ENCODE measurements at regions not wholly inside any gene's neighbourhood (a gene's known extent, or its start where the extent isn't known, plus 50 kb on each side); places are given as distances from the start of the nearest gene placed in this dataset.

DNA sequence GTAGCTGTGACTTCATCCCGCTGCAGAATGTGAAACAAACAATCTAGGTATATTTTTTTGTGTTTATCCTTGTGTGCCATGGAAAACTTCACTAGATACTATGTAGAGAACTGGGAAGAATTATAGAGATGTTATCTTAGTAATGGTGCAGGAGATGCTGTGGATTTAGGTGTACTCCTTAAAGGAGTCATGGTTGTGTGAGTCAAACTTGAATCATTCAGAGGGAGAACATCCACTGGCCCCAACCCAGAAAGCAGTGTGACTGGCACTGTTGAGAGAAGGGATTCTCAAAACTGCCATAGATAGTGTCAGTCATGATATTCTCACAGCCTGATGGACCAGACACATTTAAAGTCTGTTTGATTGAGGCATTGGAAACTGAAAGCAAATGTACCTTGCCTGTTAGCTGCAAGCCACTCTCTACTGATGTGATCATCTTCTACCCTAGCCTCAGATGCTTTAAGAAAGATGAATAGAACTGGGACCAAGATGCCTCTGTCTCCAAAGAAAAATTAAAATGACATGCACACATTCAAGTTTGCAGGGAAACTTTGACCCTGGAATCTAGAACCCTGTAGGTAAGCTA is 754.6 kb downstream of the MRPL39 start:
- intact Hi-C loops (cut with DNase I), result no loop called here

DNA sequence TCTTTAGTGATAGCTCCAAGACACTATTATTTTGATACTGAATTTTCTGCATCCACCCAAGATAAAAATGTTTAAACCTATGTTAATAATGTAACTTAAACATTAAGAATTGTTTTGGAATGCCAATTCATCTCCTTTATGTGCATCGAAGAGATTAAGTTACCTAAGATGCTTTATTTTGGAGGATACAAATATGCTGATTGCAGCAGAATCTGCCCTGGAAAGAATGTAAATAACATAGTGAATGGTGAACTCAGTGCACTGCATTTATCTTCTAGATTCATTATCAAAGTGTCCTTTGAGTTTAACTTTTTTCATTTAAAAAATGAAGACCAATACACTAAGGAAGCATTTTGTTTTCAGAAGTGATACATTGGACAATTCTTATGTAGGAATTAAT is 757.2 kb downstream of the MRPL39 start:
- WGBS (ENCODE audit: insufficient coverage, low coverage, low lambda C conversion rate, missing lambda C conversion rate), result 56% methylated on average over 1 of the region's 1 CpG
- no peak for TF ChIP-seq POLR2A (IDR thresholded peaks at IDR 0.05)
- TF ChIP-seq, protein P1, sequence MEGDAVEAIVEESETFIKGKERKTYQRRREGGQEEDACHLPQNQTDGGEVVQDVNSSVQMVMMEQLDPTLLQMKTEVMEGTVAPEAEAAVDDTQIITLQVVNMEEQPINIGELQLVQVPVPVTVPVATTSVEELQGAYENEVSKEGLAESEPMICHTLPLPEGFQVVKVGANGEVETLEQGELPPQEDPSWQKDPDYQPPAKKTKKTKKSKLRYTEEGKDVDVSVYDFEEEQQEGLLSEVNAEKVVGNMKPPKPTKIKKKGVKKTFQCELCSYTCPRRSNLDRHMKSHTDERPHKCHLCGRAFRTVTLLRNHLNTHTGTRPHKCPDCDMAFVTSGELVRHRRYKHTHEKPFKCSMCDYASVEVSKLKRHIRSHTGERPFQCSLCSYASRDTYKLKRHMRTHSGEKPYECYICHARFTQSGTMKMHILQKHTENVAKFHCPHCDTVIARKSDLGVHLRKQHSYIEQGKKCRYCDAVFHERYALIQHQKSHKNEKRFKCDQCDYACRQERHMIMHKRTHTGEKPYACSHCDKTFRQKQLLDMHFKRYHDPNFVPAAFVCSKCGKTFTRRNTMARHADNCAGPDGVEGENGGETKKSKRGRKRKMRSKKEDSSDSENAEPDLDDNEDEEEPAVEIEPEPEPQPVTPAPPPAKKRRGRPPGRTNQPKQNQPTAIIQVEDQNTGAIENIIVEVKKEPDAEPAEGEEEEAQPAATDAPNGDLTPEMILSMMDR (IDR thresholded peaks at IDR 0.05), result no peak
- intact Hi-C loops (cut with DNase I), result no loop called here

More for the DNA sequence above, 754.6 kb downstream of the MRPL39 start:
- no peak for DNase-seq
- TF ChIP-seq POLR2A (IDR thresholded peaks at IDR 0.05), result no peak
- TF ChIP-seq, protein P1 (IDR thresholded peaks at IDR 0.05), result no peak
- ATAC-seq, result no peak
- no peak overlapping the region for H3K27ac ChIP-seq
- H3K36me3 ChIP-seq, result no peaks in the 10 kb centered on the region
- no peaks in the 10 kb centered on the region for H3K9me3 ChIP-seq
- no peaks in the 10 kb centered on the region for H3K4me1 ChIP-seq
- H3K27me3 ChIP-seq, result no peaks in the 10 kb centered on the region
- 35% methylated on average over 1 of the region's 1 CpG for WGBS (ENCODE audit: insufficient coverage, low coverage, low lambda C conversion rate, missing lambda C conversion rate)
- H3K4me3 ChIP-seq, result no peak overlapping the region

DNA sequence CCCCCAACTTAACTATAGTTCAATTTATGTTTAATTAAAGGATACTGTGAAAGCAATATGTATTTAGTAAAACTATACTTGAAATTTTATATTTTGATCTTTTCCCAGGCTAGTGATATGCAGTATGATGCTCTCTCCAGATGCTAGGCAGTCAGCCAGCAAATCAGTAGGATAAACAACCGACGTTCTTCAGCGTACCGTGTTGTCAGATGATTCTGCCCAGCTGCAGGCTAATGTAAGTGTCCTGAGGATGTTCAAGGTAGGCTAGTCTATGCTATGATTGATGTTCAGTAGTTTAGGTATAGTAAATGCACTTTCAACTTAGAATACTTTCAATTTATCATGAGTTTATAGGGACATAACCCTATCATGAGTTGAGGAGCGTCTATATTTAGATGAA is 762.6 kb downstream of the MRPL39 start:
- no peak overlapping the region for H3K27ac ChIP-seq
- H3K27me3 ChIP-seq, result no peaks in the 10 kb centered on the region
- no peak overlapping the region for H3K4me3 ChIP-seq
- ATAC-seq (no peak), DNase-seq (no peak)
- intact Hi-C loops (cut with DNase I), result no loop called here
- H3K4me1 ChIP-seq, result no peaks in the 10 kb centered on the region
- WGBS (ENCODE audit: insufficient coverage, low coverage, low lambda C conversion rate, missing lambda C conversion rate), result 60% methylated on average over 5 of the region's 5 CpGs
- no peaks in the 10 kb centered on the region for H3K9me3 ChIP-seq
- no peak for TF ChIP-seq POLR2A (IDR thresholded peaks at IDR 0.05)
- TF ChIP-seq, protein P1 (IDR thresholded peaks at IDR 0.05), result no peak
- no peaks in the 10 kb centered on the region for H3K36me3 ChIP-seq

More for the DNA sequence above, 757.2 kb downstream of the MRPL39 start:
- Histone ChIP-seq H3K36me3 (no peaks in the 10 kb centered on the region), H3K27ac (no peak overlapping the region), H3K4me1 (no peaks in the 10 kb centered on the region), H3K4me3 (no peak overlapping the region), H3K9me3 (no peaks in the 10 kb centered on the region), H3K27me3 (no peaks in the 10 kb centered on the region)
- no peak for ATAC-seq
- DNase-seq, result no peak

DNA sequence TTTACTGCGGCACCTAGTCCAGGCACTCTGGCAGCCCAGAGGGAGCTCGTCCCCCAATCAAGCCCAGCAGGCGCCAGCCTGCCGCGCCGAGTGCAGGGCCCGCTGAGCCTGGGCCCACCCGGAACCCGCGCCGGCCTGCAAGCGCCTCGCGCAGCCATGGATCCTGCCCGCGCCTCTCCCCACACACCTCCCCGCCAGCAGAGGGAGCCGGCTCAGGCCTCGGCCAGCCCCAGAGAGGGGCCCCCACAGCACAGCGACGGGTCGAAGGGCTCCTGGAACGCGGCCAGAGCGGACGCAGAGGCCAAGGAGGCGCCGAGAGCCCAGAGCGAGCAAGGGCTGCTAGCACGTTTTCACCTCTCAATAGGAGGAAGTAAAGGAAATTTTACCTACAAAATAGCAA is 767.0 kb downstream of the MRPL39 start:
- no peak for DNase-seq
- Histone ChIP-seq H3K4me1 (no peaks in the 10 kb centered on the region), H3K27ac (no peak overlapping the region), H3K27me3 (no peaks in the 10 kb centered on the region), H3K4me3 (no peak overlapping the region), H3K9me3 (no peaks in the 10 kb centered on the region), H3K36me3 (no peaks in the 10 kb centered on the region)
- no peak for ATAC-seq
- TF ChIP-seq, protein P1 (IDR thresholded peaks at IDR 0.05), result no peak
- no peak for TF ChIP-seq POLR2A (IDR thresholded peaks at IDR 0.05)
- 80% methylated on average over 2 of the region's 30 CpGs for WGBS (ENCODE audit: insufficient coverage, low coverage, low lambda C conversion rate, missing lambda C conversion rate)
- intact Hi-C loops (cut with DNase I), result no loop called here

DNA sequence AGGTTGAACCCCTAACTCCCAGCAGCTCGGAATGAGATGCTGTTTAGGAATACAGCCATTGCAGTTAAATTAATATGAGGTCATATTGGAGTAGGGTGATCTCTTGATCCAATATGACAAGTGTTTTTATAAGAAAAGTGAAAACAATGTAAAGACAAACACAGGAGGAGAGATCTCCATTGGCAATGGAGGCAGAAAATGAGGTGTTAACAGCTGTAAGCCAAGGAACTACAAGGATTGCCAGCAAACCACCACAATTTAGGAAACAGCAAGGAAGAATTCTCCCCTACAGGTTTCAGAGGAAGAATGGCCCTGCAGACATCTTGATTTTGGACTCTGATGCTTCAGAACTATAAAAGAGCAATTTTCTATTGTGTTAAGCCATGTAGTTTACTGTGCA is 774.3 kb downstream of the MRPL39 start:
- TF ChIP-seq, protein P1 (IDR thresholded peaks at IDR 0.05), result no peak
- TF ChIP-seq POLR2A (IDR thresholded peaks at IDR 0.05), result no peak
- Histone ChIP-seq H3K4me3 (no peak overlapping the region), H3K27me3 (no peaks in the 10 kb centered on the region), H3K27ac (no peak overlapping the region), H3K36me3 (no peaks in the 10 kb centered on the region), H3K9me3 (no peaks in the 10 kb centered on the region), H3K4me1 (no peaks in the 10 kb centered on the region)
- no peak for DNase-seq
- 25% methylated on average over 1 of the region's 1 CpG for WGBS (ENCODE audit: insufficient coverage, low coverage, low lambda C conversion rate, missing lambda C conversion rate)
- no peak for ATAC-seq
- intact Hi-C loops (cut with DNase I), result no loop called here
